ENCODE measurements at regions not wholly inside any gene's neighbourhood (a gene's known extent, or its start where the extent isn't known, plus 50 kb on each side); places are given as distances from the start of the nearest gene placed in this dataset.

DNA sequence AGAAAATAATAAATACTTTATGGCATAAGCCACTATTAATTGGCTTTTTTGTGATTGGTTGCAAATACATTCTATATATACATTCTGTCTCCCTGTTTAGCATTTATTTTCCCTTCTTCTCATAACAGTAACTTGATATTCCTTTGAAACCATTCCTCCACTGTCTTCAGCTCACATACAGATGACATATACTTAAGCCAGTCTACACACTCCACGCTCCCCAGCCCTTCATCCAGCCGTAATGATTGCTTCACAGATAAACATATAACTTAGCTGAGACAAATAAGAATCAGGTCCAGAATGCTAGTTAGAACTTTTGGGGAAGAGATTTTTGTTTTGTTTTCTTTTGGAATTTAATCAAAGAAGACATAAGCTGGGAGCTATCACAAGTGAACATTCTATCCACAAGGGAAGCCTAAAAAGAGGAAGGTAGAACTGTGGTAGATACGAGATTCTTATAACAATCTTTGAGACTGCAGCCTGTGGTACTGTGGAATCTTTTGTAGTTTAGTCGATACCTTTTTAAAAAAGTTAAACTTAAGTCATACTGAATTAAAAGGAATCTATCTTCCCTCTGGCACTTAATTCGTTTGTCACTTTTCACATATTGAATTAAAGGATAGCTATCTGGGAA, 365.1 kb upstream of the PRR16 start:
- TF ChIP-seq, protein P1, sequence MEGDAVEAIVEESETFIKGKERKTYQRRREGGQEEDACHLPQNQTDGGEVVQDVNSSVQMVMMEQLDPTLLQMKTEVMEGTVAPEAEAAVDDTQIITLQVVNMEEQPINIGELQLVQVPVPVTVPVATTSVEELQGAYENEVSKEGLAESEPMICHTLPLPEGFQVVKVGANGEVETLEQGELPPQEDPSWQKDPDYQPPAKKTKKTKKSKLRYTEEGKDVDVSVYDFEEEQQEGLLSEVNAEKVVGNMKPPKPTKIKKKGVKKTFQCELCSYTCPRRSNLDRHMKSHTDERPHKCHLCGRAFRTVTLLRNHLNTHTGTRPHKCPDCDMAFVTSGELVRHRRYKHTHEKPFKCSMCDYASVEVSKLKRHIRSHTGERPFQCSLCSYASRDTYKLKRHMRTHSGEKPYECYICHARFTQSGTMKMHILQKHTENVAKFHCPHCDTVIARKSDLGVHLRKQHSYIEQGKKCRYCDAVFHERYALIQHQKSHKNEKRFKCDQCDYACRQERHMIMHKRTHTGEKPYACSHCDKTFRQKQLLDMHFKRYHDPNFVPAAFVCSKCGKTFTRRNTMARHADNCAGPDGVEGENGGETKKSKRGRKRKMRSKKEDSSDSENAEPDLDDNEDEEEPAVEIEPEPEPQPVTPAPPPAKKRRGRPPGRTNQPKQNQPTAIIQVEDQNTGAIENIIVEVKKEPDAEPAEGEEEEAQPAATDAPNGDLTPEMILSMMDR (IDR thresholded peaks at IDR 0.05; ENCODE audit: control insufficient read depth, insufficient read depth, low read depth, low read length, missing control alignments), result no peak
- DNase-seq (ENCODE audit: low read depth), result no peak
- H3K4me3 ChIP-seq (ENCODE audit: control insufficient read depth, low read depth, low read length), result no peak overlapping the region

GRCh38 chr5:120101771-120102170, 362.3 kb upstream of the PRR16 start:
- H3K4me3 ChIP-seq (ENCODE audit: control insufficient read depth, low read depth, low read length), result no peak overlapping the region
- TF ChIP-seq, protein P1 (IDR thresholded peaks at IDR 0.05; ENCODE audit: control insufficient read depth, insufficient read depth, low read depth, low read length, missing control alignments), result no peak

DNA sequence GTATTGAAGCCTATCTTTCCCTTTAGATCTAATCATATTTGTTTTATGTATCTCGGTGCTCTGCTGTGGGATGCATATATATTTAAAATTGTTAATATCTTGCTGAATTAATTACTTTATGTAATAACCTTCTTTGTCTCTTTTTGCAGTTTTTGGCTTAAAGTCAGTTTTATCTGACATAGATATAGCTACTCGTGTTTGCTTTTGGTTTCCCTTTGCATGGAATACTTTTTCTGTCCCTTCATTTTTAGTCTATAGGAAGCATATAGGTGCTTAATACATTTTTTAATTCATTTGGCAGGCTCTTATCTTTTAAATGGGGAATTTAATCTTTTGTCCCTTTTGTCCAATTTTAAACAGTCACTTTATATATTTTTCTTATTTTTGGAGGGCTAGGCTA, 360.6 kb upstream of the PRR16 start:
- TF ChIP-seq, protein P1 (IDR thresholded peaks at IDR 0.05; ENCODE audit: control insufficient read depth, insufficient read depth, low read depth, low read length, missing control alignments), result no peak
- no peak for DNase-seq (ENCODE audit: low read depth)
- H3K4me3 ChIP-seq (ENCODE audit: control insufficient read depth, low read depth, low read length), result no peak overlapping the region

More at GRCh38 chr5:120101771-120102170, 362.3 kb upstream of the PRR16 start:
- no peak for DNase-seq (ENCODE audit: low read depth)

DNA sequence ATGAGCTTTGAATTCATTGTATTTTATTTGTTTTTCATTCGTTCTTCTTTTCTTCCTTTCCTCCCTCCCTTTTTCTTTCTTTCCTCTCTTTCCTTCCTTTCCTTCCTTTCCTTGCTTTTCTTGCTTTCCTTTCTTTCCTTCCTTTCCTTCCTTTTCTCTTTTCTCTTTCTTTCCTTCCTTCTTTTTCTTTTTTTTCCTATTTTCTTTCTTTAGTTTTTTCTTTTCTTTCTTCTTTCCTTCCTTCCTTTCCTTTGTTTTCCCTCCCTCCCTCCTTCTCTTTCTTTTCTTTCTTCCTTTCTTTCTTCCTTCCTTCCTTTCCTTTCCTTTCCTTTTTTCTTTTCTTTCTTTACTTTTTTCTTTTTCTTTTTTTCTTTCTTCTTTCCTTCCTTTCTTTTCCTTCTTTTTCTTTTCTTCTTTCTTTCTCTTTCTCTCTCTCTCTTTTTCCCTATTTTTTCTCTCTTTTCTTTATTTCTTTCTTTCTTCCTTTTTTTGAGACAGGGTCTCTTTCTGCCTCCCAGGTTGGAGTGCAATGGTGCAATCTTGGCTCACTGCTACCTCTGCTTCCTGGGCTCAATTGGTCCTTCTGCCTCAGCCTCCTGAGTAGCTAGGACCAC, 357.1 kb upstream of the PRR16 start:
- DNase-seq (ENCODE audit: low read depth), result no peak
- TF ChIP-seq, protein P1 (IDR thresholded peaks at IDR 0.05; ENCODE audit: control insufficient read depth, insufficient read depth, low read depth, low read length, missing control alignments), result no peak
- no peak overlapping the region for H3K4me3 ChIP-seq (ENCODE audit: control insufficient read depth, low read depth, low read length)

DNA sequence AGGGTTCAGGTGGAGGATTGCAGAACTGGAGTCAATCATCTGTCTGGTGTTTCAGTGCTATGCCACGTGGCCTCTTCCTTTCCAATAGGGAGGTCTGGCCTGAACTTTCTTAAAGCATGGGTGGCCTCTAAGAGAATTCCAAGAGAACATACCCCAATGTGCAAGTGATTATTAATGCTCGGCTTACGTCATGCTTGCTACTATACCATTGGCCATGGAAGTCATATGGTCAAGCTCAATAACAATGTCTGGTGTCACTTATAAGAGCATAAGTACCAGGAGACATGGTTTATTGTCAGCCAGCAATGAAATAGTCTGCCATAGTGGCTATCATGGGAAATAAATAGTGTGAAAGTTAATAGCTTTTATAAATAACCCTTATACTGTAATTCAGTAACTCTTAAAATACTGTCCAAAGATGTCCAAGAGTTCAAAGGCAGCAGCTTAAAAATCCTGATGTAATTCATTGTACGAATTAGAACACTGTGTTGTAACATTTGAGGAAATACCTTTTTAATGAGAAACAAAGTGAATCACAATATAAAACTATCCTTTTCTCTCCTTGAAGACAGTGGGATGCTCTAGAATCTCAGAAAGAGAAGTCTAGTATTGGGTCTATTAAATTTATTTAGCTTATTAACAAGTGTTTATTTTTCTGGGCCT, 355.4 kb upstream of the PRR16 start:
- no peak overlapping the region for H3K4me3 ChIP-seq (ENCODE audit: control insufficient read depth, low read depth, low read length)
- peak; percentile 27 for DNase-seq (ENCODE audit: low read depth)
- TF ChIP-seq, protein P1 (IDR thresholded peaks at IDR 0.05; ENCODE audit: control insufficient read depth, insufficient read depth, low read depth, low read length, missing control alignments), result no peak

DNA sequence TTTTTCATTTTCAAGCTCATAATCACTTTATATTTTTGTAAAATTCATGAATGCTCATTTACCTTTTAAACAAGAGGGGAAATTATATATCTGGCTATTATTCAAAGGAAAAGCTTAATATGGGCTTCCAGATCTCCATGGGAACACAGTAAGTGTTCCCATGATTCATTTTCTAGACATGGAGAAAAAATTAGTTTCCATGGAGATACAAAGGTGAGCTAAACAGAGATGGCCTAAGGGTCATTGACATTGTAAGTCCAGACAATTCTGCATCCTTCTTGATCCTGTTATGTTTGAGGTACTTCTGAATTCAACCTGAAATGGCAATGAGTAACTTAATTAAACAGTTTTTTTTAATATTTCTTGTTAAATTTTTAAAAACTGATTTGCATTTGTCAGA, 341.4 kb upstream of the PRR16 start:
- TF ChIP-seq, protein P1 (IDR thresholded peaks at IDR 0.05; ENCODE audit: control insufficient read depth, insufficient read depth, low read depth, low read length, missing control alignments), result no peak
- H3K4me3 ChIP-seq (ENCODE audit: control insufficient read depth, low read depth, low read length), result no peak overlapping the region
- DNase-seq (ENCODE audit: low read depth), result no peak

Measured in AG09309 (cell line).